ENCODE measurements at regions not wholly inside any gene's neighbourhood (a gene's known extent, or its start where the extent isn't known, plus 50 kb on each side); places are given as distances from the start of the nearest gene placed in this dataset.

DNA sequence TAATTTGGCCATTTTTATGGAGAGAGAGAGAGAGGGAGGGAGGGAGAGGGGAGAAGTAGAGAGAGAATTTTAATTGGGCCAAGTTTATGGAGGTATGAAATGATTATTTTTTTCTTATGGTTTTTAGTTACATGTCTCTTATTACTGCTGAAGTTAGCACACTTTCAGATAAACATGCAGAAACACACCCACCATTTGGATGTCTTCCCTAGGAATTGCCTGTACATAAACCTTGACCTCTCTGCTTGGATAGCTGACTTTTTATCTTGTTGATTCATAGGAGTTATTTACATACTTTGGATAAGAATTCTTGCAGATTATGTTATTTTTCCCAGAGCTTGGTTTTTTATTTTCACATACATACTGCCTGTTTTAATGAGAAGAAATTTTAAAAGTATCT lies 310.2 kb upstream of the ADAMTS5 start:
- POLR2A ChIA-PET = no interaction called here
- peaks cover 5% of the 10 kb centered on the region for H3K9me3 Mint-ChIP-seq

DNA sequence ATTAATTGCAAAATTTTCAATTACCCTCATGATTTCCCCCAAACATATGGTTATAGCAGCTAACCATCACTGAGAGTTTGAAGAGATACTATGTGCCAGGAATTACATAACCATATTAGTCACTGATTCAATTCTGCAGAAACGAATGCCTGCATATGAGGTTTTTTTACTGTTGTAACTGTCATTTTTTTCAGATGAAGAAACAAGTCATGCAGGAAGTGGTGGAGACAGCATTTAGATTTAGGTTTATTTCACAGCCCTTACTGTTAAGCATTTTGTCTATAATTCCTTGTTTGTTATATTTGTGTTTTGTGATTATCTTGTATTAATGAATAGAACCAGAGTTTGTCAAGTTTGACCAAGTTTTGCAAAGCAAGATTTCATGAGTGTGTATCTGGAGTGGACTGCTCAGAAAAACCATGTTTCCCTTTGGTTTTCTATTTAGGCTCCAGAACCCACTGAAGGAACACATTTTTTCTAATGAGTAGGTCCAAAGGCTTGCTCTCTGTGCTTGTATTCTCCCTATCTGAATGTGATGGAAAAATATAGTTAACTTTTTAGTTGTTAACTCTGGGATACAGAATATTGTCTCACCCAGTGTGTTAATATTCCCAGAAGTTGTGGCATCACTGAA lies 308.5 kb upstream of the ADAMTS5 start:
- TF ChIP-seq, protein P1, sequence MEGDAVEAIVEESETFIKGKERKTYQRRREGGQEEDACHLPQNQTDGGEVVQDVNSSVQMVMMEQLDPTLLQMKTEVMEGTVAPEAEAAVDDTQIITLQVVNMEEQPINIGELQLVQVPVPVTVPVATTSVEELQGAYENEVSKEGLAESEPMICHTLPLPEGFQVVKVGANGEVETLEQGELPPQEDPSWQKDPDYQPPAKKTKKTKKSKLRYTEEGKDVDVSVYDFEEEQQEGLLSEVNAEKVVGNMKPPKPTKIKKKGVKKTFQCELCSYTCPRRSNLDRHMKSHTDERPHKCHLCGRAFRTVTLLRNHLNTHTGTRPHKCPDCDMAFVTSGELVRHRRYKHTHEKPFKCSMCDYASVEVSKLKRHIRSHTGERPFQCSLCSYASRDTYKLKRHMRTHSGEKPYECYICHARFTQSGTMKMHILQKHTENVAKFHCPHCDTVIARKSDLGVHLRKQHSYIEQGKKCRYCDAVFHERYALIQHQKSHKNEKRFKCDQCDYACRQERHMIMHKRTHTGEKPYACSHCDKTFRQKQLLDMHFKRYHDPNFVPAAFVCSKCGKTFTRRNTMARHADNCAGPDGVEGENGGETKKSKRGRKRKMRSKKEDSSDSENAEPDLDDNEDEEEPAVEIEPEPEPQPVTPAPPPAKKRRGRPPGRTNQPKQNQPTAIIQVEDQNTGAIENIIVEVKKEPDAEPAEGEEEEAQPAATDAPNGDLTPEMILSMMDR (IDR thresholded peaks at IDR 0.05) = no peak
- ATAC-seq (ENCODE audit: low read depth) (no peak), DNase-seq (no peak)
- ChIA-PET POLR2A (no interaction called here), CTCF (no interaction called here)
- Mint-ChIP-seq H3K36me3 (ENCODE audit: low read depth) (no peaks in the 10 kb centered on the region), H3K9me3 (peaks cover 3% of the 10 kb centered on the region), H3K4me3 (no peak overlapping the region), H3K4me1 (no peaks in the 10 kb centered on the region), H3K27ac (no peak overlapping the region), H3K27me3 (no peaks in the 10 kb centered on the region)
- intact Hi-C loops (cut with micrococcal nuclease) = no loop called here

More for the DNA sequence above, 310.2 kb upstream of the ADAMTS5 start:
- Mint-ChIP-seq H3K36me3 (ENCODE audit: low read depth) (no peaks in the 10 kb centered on the region), H3K27ac (no peak overlapping the region), H3K4me3 (no peak overlapping the region), H3K27me3 (no peaks in the 10 kb centered on the region), H3K4me1 (no peaks in the 10 kb centered on the region)
- DNase-seq (no peak), ATAC-seq (ENCODE audit: low read depth) (no peak)
- TF ChIP-seq, protein P1 (IDR thresholded peaks at IDR 0.05) = no peak
- intact Hi-C loops (cut with micrococcal nuclease) = no loop called here
- CTCF ChIA-PET = no interaction called here

DNA sequence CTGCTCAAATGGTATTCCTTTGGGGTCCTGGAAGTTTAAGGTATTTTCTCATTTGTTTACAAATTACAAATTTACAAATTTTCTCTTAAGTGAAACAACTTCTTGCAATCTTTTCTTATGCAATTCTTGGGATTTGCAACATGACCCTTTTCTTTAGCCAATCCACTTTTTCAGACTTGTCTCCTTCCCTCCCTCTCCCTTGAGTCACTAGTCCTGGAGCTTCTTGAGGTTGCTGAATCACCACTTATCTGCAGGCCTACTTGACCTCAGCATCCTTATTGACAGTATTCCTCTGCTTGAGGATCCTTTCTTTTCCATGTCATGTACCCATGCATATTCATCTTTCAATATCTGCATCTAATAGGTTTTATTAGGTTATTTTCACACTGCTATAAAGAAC lies 302.8 kb upstream of the ADAMTS5 start:
- H3K4me1 Mint-ChIP-seq = no peaks in the 10 kb centered on the region
- ChIA-PET POLR2A (no interaction called here), CTCF (no interaction called here)
- H3K4me3 Mint-ChIP-seq = no peak overlapping the region
- no peaks in the 10 kb centered on the region for H3K36me3 Mint-ChIP-seq (ENCODE audit: low read depth)
- DNase-seq (no peak), ATAC-seq (ENCODE audit: low read depth) (no peak)
- TF ChIP-seq, protein P1 (IDR thresholded peaks at IDR 0.05) = no peak
- no peak overlapping the region for H3K27ac Mint-ChIP-seq
- intact Hi-C loops (cut with micrococcal nuclease) = no loop called here
- no peaks in the 10 kb centered on the region for H3K27me3 Mint-ChIP-seq
- peaks cover 3% of the 10 kb centered on the region for H3K9me3 Mint-ChIP-seq

DNA sequence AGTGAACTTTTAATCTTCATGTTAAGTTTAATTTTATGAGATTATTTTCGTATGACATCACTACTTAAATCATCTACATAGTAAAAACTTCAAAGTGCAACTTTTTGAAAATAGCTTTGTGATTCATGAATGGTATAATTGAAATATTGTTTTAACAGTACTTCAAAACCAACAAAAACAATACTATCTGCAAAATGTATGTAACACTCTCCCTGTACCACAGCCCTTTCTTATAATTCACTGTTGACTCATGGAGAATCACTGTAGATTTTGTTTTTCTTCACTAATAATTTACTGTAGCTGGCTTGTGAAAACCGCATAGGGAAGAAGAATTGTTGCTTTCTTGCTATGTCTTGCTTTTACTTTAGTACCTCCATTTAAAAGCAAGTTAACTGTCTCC lies 301.4 kb upstream of the ADAMTS5 start:
- H3K4me1 Mint-ChIP-seq = no peaks in the 10 kb centered on the region
- intact Hi-C loops (cut with micrococcal nuclease) = no loop called here
- DNase-seq (no peak), ATAC-seq (ENCODE audit: low read depth) (no peak)
- H3K36me3 Mint-ChIP-seq (ENCODE audit: low read depth) = no peaks in the 10 kb centered on the region
- H3K4me3 Mint-ChIP-seq = no peak overlapping the region
- H3K27ac Mint-ChIP-seq = no peak overlapping the region
- TF ChIP-seq, protein P1 (IDR thresholded peaks at IDR 0.05) = no peak
- H3K9me3 Mint-ChIP-seq = peaks cover 3% of the 10 kb centered on the region
- CTCF ChIA-PET = no interaction called here
- POLR2A ChIA-PET = no interaction called here
- H3K27me3 Mint-ChIP-seq = no peaks in the 10 kb centered on the region

DNA sequence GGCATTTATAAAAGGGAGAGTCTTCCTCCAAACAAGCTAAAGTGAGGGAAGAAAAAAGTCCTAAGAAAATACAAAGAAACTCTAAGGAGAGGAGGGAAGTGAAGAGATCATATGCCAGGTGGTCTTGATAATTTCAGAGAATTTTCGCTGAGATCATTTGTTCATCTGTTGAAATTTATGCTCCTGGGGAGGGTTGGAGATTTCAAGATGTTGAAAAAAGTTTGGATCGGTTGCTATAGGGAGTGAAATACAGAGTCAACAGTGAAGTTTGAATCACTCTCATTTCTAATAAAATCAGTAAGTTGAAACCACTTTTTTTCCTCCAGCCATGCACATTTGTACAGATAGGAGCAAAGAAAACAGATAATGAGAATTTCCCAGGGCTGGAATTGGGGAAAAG lies 299.1 kb upstream of the ADAMTS5 start:
- intact Hi-C loops (cut with micrococcal nuclease) = no loop called here
- H3K9me3 Mint-ChIP-seq = no peaks in the 10 kb centered on the region
- H3K4me3 Mint-ChIP-seq = no peak overlapping the region
- H3K27ac Mint-ChIP-seq = no peak overlapping the region
- CTCF ChIA-PET = no interaction called here
- H3K36me3 Mint-ChIP-seq (ENCODE audit: low read depth) = no peaks in the 10 kb centered on the region
- TF ChIP-seq, protein P1 (IDR thresholded peaks at IDR 0.05) = no peak
- DNase-seq (no peak), ATAC-seq (ENCODE audit: low read depth) (no peak)
- H3K4me1 Mint-ChIP-seq = no peaks in the 10 kb centered on the region
- POLR2A ChIA-PET = no interaction called here
- H3K27me3 Mint-ChIP-seq = no peaks in the 10 kb centered on the region

All from activated B cell treated with CpG ODN at 0.5 μM for 24 hours (primary cell).